ENCODE measurements at regions not wholly inside any gene's neighbourhood (a gene's known extent, or its start where the extent isn't known, plus 50 kb on each side); places are given as distances from the start of the nearest gene placed in this dataset.
A peak's percentile ranks its signal among the peaks of the same experiment; 100 is the strongest.

- DNase-seq (ENCODE audit: low read depth) = no peak
These were observed 227.5 kb upstream of the APCDD1 start for GRCh38 chr18:10226971-10227370.

- no peak for DNase-seq (ENCODE audit: low read depth)
These were observed 226.1 kb upstream of the APCDD1 start for GRCh38 chr18:10228326-10228725.

- no peak for DNase-seq (ENCODE audit: low read depth)
These were observed 225.0 kb upstream of the APCDD1 start for GRCh38 chr18:10229458-10229857.

GRCh38 chr18:10230072-10230471 lies 224.4 kb upstream of the APCDD1 start:
- peak; percentile 97 for DNase-seq (ENCODE audit: low read depth)

GRCh38 chr18:10231220-10231619 lies 223.2 kb upstream of the APCDD1 start:
- DNase-seq (ENCODE audit: low read depth) = no peak

- DNase-seq (ENCODE audit: low read depth) = no peak
These were observed 222.4 kb upstream of the APCDD1 start for GRCh38 chr18:10232062-10232461.

GRCh38 chr18:10233082-10233875 lies 221.2 kb upstream of the APCDD1 start:
- DNase-seq (ENCODE audit: low read depth) = no peak

GRCh38 chr18:10234281-10234680 lies 220.2 kb upstream of the APCDD1 start:
- DNase-seq (ENCODE audit: low read depth) = no peak

GRCh38 chr18:10234912-10235660 lies 219.3 kb upstream of the APCDD1 start:
- peak; percentile 90 for DNase-seq (ENCODE audit: low read depth)

- no peak for DNase-seq (ENCODE audit: low read depth)
These were observed 218.8 kb upstream of the APCDD1 start for GRCh38 chr18:10235661-10235952.

GRCh38 chr18:10239103-10239502 lies 215.3 kb upstream of the APCDD1 start:
- peak; percentile 78 for DNase-seq (ENCODE audit: low read depth)

GRCh38 chr18:10239991-10240634 lies 214.3 kb upstream of the APCDD1 start:
- no peak for DNase-seq (ENCODE audit: low read depth)

GRCh38 chr18:10240973-10241372 lies 213.5 kb upstream of the APCDD1 start:
- DNase-seq (ENCODE audit: low read depth) = no peak

- no peak for DNase-seq (ENCODE audit: low read depth)
These were observed 212.9 kb upstream of the APCDD1 start for GRCh38 chr18:10241579-10241978.

GRCh38 chr18:10242936-10243680 lies 211.3 kb upstream of the APCDD1 start:
- no peak for DNase-seq (ENCODE audit: low read depth)

GRCh38 chr18:10244341-10244740 lies 210.1 kb upstream of the APCDD1 start:
- no peak for DNase-seq (ENCODE audit: low read depth)

- DNase-seq (ENCODE audit: low read depth) = no peak
These were observed 209.2 kb upstream of the APCDD1 start for GRCh38 chr18:10245031-10245845.

- no peak for DNase-seq (ENCODE audit: low read depth)
These were observed 208.6 kb upstream of the APCDD1 start for GRCh38 chr18:10245846-10246175.

GRCh38 chr18:10247021-10247741 lies 207.3 kb upstream of the APCDD1 start:
- DNase-seq (ENCODE audit: low read depth) = peak; percentile 27

GRCh38 chr18:10247742-10248082 lies 206.7 kb upstream of the APCDD1 start:
- peak; percentile 24 for DNase-seq (ENCODE audit: low read depth)

- DNase-seq (ENCODE audit: low read depth) = no peak
These were observed 205.7 kb upstream of the APCDD1 start for GRCh38 chr18:10248738-10249137.
